Hematopoietic multipotent progenitor cell treated with erythropoietin and hydrocortisone succinate and interleukin-3 and kit ligand, for 4 days (in vitro differentiated cells): ENCODE measurements at regions not wholly inside any gene's neighbourhood (a gene's known extent, or its start where the extent isn't known, plus 50 kb on each side); places are given as distances from the start of the nearest gene placed in this dataset.
"Not testable (repeated sequence)": the region's sequence is repeated elsewhere in the genome, so short reads cannot be mapped to it uniquely, and the experiment has no call there.

ENCODE experiments used
- DNase-seq: peaks from one replicate; pipeline ENCODE4 v3.0.0-alpha.2; 2015

DNA sequence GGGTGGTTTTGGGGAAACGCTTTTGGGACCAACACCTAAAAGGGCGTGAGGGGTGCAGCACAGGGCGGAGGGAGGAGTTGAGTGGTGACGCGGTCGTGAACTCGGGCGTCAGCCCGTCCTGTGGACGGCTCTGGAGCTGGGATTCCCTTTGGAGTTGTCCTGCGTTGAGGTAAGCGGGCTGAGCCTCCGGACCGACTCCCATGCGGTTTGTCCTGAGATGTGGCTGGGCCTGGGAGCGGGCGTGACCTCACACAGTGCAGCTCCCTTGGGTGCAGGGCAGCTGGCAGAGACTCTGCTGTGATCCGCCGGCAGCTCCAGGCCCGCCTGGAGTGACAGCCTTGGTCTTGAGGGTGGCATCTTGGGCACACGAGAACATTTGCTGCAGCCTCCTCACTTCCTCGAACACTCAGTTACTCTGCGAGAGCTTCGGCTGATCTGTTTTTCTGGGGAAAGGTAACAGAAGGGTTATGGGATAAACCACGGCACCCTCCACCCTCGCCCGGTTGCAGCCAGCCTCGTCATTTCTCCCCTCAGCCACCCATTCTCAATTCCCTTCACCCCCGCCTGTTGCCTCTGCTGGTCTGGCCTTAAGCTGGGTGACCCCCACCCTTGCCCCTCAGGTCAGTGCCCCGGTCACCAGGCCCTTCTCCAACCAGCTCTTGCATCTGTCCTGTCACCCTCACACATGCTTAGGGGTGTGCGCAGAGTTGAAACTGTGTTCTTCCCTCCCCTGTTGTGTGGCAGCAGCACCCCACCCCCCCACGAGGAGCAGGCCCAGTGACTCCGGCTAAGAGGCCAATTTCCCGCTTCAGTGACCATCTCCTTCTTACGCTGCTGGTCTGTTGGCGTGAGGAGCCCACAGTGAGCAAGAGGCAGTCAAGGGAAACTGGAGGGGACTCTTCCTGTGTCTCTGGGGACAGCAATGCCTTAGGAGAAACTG, 94.2 kb upstream of the COL5A1 start:
- DNase-seq, result no peak

DNA sequence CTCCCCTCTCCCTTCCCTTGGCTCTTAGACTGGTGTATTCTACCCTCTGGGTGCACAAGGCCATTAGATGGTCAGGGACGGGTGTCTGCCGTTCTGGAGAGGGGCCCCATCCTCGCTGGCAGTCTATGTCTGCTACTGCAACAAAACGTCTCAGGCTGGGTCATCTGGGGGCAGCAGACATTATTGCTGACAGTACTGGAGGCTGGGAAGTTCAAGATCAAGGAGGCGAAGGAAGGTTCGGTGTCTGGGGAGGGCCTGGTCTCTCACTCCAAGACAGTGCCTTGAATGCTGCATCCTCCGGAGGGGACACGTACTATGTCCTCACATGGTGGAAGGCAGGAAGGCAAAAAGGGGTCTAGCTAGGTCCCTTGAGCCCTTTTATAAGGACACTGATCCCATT, 93.4 kb upstream of the COL5A1 start:
- no peak for DNase-seq

DNA sequence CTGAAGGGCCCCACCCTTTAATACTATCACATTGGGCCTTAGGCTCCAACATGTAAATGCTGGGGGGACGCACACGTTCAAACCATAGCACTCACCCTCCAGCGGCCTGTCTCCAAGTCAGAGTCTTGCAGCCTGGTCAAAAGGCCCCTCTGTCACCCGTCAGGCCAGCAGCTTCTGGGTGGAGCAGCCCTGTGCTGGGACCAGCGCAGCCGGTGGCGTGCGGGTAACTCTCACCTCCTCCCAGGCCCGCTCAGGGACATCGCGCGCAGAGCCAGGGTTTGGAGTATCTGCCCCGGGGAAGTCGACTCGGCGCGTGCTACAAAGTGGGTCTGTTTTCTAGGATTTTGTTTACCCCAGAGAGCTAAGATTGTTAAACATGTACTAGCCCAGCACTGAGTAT, 93.0 kb upstream of the COL5A1 start:
- no peak for DNase-seq

DNA sequence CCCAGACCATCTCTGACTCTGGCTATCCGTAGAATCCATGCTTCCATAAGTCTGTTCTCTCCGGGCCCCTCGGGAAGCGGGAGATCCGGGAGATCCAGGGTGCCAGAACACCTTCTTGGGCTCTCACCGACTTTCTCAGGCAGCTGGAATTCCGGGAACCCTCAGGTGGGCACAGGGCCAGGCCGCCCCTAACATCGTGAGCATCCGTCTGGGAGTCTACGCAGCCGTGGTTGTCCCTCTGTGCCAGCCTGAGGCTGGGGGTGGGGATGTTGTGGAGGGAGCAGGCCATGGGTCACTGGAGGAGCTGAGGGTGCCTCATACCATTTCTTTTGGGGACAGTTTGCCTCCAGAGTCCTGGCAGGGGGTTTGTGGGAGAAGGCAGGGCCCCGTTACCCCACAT, 92.3 kb upstream of the COL5A1 start:
- DNase-seq, result no peak

DNA sequence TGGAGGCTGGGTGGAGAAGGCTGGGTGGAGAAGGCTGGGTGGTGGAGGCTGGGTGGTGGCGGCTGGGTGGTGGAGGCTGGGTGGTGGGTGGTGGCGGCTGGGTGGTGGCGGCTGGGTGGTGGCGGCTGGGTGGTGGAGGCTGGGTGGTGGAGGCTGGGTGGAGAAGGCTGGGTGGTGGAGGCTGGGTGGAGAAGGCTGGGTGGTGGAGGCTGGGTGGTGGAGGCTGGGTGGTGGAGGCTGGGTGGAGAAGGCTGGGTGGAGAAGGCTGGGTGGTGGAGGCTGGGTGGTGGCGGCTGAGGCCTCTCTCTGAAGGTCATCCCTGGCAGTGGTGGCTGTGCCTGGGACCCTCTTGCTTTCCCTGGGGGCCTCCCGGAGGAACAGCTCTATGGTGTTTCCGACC, 91.5 kb upstream of the COL5A1 start:
- not testable (repeated sequence) for DNase-seq

DNA sequence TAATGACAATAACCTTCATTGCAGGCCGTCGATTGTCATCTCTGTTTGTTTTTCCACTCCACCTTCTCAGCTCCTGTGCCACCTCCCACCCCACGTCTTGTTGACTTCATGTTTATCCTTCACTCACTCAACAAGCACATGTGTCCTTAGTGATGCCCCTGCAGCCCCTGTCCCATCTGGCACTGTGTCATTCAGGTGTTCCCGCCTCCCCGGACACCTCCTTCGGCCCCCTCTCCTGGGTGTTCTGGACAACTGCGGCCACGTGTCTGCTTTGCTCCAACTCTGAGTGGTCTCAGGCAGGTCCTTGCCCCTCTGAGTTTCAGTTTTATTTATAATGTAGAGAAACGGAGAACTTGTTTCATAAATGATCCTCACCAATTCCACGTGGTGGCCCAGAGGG, 91.0 kb upstream of the COL5A1 start:
- no peak for DNase-seq

DNA sequence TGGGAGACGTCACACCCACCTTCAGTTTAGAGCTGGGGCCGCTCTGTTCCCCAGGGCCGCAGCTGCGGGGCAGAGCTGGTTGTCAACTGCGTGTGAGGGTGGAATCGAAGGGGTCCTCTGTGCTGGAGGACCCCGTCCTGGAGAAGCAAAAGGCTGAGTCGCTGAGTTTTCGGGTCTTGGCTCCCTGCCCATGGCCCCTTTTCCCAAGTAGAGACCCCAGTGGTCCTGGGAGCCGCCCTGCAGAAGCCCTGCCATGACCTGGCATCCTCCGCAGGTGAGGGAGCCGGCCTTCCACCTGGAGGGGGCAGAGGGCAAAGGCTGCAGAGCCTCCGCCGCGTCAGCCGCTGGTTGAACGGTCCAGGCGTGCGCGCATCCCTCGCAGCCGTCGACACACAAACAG, 90.4 kb upstream of the COL5A1 start:
- DNase-seq, result no peak

DNA sequence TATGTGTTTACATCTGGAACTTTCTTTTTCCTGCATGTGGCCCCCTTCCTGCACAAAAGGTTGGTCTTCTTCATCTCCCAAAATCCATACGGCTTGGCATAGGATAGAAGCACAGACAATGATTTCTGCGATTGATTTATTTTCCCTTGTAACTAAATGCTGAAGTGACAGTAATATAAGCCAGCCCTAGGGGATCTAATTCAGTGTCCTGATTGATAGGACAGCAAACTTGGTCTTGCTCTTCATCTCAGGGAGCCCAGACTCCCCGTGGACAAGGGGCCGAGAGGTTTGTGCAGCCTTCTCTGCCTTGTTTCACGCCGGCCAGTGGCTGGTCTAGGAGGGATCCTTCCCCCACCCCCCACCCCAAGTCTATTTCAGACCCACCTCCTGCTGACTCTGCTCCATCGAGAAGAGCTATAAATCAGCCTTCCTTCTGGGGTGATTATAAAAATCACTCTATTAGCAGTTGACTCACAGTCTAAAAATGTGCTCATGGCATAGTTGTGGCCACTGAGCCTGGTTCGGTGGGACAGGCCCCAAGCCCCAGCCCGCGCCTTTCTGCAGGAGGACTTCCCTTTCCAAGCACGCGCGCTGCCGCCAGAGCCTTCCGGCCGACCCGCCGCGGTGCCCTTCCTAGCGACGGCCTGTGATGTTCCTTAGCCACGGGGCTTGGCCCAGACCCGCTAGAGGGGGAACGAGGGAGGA, 89.8 kb upstream of the COL5A1 start:
- peak; percentile 79 for DNase-seq

DNA sequence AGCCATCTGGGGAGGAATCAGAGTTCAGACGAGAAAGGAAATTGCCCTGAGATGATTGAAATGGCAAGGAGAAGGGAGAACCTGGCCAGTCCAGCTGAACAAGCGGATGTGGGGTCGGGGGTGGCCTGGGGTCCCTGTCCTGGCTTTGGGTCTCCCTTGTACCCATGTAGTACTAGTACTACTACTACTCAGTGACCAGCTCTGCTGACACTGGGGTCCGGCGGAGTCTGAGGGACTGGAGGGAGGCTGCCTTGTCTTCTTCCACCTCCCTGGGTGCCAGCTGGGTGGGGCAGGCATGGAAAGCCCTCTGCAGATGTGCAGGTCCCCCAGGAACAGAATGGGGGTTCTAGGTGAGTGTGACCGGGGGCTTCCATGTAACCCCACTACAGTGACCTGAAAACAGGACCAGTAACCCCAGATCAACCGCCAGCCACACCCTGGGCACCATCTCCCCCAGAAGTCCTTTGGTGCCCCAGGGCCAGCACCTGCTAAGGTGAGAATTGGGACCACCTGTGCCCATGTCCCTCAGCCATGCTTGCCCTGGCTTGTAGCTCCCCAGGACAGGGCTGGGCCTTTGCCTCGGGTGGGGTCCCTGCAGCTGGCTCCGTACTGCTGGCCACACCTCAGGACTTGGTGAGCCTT, 89.1 kb upstream of the COL5A1 start:
- no peak for DNase-seq

DNA sequence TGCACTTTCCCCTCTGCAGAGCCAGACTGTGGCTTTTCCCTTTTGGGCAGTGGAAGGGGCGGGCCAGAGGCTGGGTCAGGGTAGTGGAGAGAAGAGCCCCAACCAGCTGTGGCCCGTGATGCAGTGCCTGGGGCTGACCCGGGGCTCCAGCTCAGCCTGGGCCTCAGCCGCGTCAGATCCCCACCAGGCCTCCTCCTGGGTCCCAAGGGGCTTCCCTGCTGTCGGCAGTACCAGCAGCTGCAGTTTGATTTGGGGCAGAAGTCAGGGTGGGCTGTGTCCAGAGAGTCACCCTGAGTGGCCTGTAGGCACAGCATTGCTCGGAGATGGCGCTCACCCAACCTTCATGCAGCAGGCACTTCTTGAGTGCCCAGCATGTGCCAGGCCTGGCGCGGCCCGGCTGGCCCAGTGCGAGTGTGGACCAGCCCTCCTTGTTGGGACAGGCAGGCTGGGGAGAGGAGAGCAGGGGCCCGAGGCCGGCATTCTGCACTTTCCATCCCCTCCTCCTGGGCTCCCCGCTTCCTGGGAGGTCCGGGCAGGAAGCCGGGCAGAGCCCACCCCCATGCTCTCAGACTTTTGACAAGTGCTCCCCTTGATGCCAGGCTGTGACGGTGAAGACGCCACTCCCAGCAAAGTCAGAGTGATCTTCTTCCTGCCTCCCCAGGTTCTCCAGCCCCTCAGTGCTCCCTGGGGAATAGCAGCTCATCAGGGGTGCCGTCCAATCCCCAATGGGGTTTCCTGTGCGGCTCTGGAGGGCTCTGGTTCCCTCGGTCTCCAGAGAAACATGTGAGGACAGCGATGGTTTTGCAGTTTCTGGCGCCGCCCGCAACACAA, 88.3 kb upstream of the COL5A1 start:
- DNase-seq, result no peak

DNA sequence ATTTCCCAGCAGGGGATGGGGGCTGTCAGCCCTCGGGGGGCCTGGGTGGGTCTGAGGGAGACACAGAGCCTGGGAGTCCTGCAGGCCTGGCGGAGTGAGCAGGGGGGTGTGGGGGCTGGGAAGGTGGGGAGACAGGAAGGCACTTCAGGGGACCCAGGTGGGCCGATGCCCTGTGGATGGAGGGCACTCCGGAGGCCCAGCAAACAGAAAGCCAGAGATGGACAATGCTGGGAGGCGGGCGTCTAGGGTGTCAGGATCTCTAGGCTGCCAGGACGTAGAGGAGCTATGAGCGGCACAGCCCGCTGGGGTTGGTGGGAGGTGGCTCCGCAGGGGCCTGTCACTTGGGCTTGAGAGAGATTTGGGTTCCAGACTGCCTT, 87.6 kb upstream of the COL5A1 start:
- no peak for DNase-seq

DNA sequence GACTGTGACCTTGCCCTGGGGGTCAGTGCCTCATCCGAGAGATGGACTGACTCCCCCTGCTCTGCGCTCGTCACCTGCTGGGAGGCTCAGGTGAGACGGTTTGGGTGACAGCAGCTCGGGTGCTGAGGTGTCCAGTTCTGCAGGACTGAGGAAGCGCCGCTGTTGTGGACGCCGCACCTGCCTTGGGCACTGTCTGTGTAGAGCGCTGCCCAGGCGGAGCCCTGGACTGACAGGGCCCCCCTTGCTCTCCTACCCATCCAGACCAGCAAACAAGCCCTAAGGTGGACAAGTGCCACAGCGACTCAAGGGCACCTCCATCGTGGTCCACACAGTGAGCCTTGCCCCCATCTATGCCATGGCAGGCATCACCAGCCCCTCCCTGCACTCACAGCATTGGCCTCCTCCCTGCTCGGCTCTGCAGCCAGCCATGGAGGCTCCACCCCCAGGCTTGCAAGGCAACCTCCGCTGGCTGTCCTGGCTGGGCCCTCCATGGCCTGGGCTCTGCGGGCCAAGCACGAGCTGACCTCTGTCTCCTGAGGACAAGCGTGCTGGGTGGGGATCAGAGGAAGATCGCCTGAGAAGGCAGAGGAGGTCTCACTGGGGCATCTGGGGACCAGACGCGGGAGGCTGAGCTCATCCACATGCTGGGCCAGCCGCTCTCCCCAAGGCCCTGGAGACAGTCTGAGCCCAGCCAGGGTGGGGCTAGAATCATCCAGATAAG, 87.1 kb upstream of the COL5A1 start:
- no peak for DNase-seq

DNA sequence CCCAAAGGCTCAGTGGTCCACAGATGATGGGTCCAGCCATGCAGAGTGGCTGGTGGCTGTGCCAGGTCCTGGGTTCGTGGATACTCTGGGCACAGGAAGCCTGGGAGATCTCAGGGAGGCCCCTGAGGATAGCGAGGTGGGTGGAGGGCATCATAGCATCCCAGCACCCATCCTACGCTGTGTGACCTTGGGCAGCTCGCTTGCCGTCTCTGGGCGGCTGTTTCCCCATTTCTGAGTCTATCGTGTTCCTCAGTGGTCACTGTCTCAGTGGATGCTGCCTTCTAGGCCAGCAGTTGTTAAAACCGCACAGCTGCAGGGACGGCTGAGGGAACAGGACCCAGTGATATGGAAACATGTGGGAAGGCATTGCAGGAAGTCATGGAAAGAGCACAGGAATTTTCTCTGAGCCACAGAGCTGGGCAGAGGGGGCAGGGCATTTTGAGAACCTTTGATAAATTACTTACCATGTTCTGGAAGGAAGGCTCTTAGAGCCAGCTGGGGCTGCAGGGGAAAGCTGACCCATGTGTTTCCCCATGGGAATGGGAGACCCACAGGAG, 86.4 kb upstream of the COL5A1 start:
- DNase-seq, result no peak

DNA sequence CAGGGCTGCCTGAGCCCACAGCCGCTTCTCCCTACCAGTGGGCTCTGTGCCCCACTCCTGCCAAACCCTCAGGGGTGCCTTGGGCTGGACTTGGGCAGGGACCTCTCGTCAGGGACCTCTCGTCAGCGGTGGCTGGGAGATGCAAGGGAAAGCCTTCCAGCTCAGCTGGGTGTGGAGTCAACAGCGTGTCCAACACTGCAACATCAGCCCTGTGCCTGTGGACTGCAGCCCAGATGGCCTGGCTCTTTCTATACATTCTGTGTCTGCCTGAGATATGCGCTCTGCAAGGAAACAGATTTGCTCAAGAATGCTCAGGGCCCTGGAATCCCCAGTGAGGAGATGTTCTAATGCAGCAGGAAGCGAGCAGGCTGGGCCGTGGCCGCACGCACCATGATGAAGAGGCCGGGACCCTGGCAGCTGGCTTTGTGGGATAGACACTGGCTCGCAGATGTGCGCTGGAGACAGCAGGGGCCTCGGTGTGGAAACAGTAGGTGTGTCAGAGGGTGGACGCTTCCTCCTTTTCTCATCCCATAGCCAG, 85.0 kb upstream of the COL5A1 start:
- DNase-seq, result no peak

DNA sequence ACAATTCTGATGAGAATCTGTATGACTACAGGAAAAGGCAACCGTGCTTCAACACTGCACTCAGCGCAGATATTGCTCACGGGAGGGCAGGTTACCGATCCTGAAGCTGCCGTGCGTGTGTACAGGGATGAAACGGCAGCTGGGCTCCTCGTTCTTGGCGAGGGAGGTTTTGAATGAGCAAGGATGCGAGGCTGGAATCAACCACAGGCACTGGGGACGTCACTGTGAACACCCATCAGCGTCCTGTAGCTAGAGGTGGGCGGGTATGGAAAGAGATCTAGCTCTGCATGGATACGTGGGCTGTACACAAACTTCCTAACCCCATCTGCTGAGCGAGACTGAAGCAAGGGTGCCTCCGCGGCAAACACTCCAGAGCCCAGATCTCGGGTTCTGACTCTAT, 84.3 kb upstream of the COL5A1 start:
- DNase-seq, result no peak

DNA sequence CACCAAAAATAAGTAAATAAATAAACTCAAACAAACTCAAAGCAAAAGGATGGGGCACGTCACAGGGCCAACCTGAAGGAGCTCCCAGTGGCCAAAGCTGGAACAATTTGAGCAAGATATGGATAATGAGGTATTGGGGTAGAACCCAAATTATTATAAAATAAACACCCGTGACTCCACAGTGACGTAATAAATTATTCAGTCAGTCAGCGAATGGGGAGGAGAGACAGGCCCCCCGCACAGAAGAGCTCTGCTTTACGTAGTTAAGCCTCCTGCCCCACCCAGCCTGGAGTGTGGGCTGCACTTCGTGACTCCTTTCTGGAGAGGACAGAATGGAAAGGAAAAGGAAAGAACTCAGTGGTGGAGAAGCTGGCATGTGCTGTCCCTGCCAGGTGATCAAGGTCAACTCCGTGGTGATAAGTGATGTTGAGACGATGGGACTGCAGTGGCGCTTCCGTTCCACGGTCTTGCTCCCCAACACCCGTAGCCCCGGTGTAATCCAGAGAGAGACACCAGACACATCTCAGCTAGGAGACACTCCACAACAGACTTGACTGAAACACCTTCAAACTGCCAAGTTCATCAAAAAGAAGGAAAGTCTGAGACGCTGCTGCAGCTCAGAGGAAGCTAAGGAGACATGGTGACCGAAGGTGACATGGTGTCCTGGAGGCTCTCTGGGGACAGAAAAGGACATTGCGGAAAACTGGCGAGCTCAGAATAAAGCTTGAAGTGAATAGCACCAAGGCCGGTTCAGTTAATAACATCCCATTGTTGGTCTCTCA, 83.3 kb upstream of the COL5A1 start:
- no peak for DNase-seq

DNA sequence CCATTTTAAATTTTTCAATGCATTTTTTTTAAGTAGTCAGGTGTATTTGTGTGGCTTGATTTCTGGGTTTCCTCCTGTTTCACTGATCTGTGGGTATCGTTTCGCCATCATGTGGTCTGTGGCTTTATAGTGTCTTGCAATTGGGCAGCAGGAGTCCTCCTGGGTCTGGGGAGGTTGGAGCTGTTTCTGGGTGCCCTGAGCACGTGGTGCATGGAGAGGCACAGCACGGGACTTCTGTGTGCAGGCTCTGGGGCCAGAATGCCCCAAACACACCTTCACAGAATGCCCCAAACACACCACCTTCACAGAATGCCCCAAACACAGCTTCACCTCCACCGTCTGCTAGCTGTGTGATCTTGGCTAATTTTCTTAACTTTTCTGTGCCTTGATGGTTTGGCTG, 82.6 kb upstream of the COL5A1 start:
- peak; percentile 73 for DNase-seq

DNA sequence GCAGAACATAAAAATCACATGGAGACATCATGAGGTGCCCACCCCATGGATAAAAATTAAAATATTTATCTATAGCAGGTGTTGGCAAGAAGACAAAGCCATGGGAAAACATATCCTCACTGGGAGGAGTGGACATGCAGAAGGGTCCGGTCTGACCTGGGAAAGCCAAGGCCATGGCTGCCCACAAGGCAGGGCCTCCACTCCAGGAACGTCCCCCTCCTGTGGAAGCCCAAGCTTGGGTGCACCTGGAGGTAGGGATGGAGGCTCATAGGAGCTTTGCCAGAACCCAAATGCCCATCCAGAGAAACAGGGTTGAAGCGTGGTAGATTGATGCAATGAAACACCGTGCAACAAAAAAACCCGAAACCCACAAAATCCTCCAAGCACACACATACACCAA, 81.4 kb upstream of the COL5A1 start:
- DNase-seq, result no peak

DNA sequence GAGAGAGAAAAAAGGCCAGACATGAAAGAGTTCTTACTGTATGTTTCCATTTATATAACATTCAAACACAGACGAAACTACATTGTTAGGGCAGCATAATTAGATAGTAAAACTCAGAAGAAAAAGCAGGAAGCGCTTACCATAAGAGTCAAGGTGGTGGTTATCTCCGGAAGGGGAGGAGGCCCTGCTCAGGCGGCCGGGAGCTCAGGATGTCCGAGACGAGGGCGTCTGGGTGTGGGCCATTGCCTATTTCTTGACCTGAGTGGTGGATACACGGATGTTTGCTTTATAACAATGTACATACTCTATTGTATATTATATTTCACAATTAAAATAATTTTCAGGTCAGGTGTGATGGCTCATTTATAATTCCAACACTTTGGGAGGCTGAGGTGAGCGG, 80.9 kb upstream of the COL5A1 start:
- peak; percentile 42 for DNase-seq

DNA sequence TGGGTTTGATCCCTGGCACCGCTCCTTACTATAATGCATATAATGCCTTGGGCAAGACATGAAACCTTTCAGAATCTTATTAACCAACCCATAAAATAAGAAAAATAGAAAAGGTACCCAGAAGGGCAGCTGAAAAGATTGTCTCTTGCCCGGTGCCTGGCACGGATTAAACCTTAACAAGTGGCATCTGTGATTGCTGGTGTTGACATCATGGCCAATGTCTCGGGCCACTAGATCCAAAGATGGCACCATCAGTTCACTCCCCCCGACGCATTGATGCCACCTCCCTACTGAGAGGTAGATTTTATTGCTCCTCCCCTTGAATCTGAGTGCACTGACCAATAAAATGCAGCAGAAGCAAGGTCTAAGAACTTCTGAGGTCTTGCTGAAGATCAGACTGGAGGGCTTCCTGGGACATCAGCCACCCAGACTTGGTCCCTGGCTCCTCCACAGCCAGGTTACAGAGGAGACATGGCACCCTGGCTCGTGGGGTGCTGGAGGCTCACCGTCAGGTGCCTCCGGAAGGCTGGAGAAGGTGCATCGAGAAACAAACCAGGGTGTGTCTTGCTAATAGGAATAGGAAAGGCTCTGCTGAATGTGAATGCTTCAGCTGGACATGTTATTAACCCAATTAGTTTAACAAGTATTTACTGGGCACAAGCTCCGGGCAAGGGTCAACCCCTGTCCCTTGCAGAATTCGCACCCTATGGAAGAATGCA, 80.0 kb upstream of the COL5A1 start:
- DNase-seq, result no peak
